Common myeloid progenitor, CD34-positive (primary cell): ENCODE measurements at regions not wholly inside any gene's neighbourhood (a gene's known extent, or its start where the extent isn't known, plus 50 kb on each side); places are given as distances from the start of the nearest gene placed in this dataset.
"Not testable (repeated sequence)": the region's sequence is repeated elsewhere in the genome, so short reads cannot be mapped to it uniquely, and the experiment has no call there.

Experiments
- CTCF ChIA-PET: fragments of 350-600 bp; sonication (Branson Sonifier 250); formaldehyde crosslinking; loops from one replicate; lab custom pipeline; 2021; ENCODE audit warnings: antibody characterized with exemption; lab: Charles Lee
- POLR2A ChIA-PET: fragments of 350-600 bp; sonication (Branson Sonifier 250); formaldehyde crosslinking; loops from one replicate; lab custom pipeline; 2021; ENCODE audit warnings: antibody characterized with exemption; lab: Charles Lee
- DNase-seq, 3 donors: peaks; one replicate each; pipeline versions ENCODE4 v3.0.0 to v3.0.0-alpha.2; 2013
- H3K27ac ChIP-seq, 2 experiments: 1 replicate in 1 of 2; 2 replicates in 1 of 2; pipeline ENCODE4 v1.7.0; 2013; ENCODE audit warnings: inconsistent platforms in 2 of 2, low read length in 2 of 2, mild to moderate bottlenecking in 2 of 2, low read depth in 1 of 2, moderate library complexity in 1 of 2; ENCODE audit not compliant: severe bottlenecking in 2 of 2, insufficient read depth in 1 of 2, poor library complexity in 1 of 2
- H3K27me3 ChIP-seq, 5 experiments: replicated peaks in 2 of 5; 1 replicate in 3 of 5; 2 replicates in 2 of 5; pipeline versions ENCODE4 v1.6.1 to v1.7.0; 2013; ENCODE audit warnings: low read length in 4 of 5, mild to moderate bottlenecking in 2 of 5, moderate library complexity in 2 of 5, inconsistent platforms in 1 of 5; ENCODE audit not compliant: insufficient read depth in 5 of 5, control insufficient read depth in 4 of 5
- H3K36me3 ChIP-seq, 4 experiments: 1 replicate in 2 of 4; 2 replicates in 2 of 4; pipeline versions ENCODE4 v1.6.1 to v1.7.0; 2013; ENCODE audit warnings: low read length in 3 of 4, control low read depth in 1 of 4, mild to moderate bottlenecking in 1 of 4; ENCODE audit not compliant: control insufficient read depth in 4 of 4, insufficient read depth in 4 of 4
- H3K4me1 ChIP-seq, 4 experiments: 1 replicate in 3 of 4; 2 replicates in 1 of 4; pipeline versions ENCODE4 v1.6.1 to v1.7.1; 2013; ENCODE audit warnings: low read length in 3 of 4, mild to moderate bottlenecking in 3 of 4, control low read depth in 1 of 4, inconsistent platforms in 1 of 4, moderate library complexity in 1 of 4; ENCODE audit not compliant: control insufficient read depth in 4 of 4, insufficient read depth in 4 of 4; ENCODE audit errors: control extremely low read depth in 1 of 4
- H3K4me3 ChIP-seq, 7 experiments: 1 replicate in 4 of 7; 2 replicates in 3 of 7; pipeline versions ENCODE4 v1.5.1 to v1.7.0; 2013; ENCODE audit warnings: mild to moderate bottlenecking in 7 of 7, low read length in 6 of 7, moderate library complexity in 6 of 7, inconsistent platforms in 2 of 7, low read depth in 2 of 7, control low read depth in 1 of 7; ENCODE audit not compliant: insufficient read depth in 4 of 7, control insufficient read depth in 1 of 7; ENCODE audit errors: extremely low read depth in 1 of 7
- H3K9me3 ChIP-seq, 5 experiments: 1 replicate in 4 of 5; 2 replicates in 1 of 5; pipeline versions ENCODE4 v1.6.1 to v1.7.1; 2013; ENCODE audit warnings: low read length in 4 of 5, mild to moderate bottlenecking in 2 of 5, inconsistent platforms in 1 of 5, low read depth in 1 of 5, moderate library complexity in 1 of 5; ENCODE audit not compliant: control insufficient read depth in 4 of 5, insufficient read depth in 2 of 5; ENCODE audit errors: control extremely low read depth in 1 of 5
- WGBS: methylation state at CpG from one replicate; pipeline ENCODE4 v1.1.5; 2013; ENCODE audit not compliant: insufficient coverage; 5-methylcytosine and 5-hydroxymethylcytosine counted together

DNA sequence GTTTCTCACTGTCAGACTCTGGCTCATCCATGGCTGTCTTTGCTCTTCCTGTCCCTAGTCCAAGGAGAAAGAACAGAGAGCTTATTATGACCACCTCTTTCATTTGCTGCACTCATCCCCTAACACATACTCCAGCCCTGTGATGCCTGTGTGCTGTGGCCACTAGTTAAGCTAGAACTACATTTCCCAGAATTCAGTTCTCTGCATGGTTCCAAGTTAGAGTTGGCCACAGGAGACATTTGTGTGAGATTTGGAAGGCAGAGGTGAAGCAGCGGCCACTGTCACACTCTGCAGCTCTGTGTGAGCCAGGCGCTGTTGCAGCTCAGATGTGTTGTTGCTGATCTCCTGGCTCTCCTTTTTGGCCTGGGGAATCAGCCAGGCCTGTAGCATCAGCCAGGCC lies 188.2 kb upstream of the ATP6AP2 start:
- Histone ChIP-seq H3K27me3 (no peaks in the 10 kb centered on the region), H3K4me1 (no peaks in the 10 kb centered on the region), H3K36me3 (no peaks in the 10 kb centered on the region), H3K4me3 (no peak overlapping the region), H3K27ac (no peak overlapping the region), H3K9me3 (peaks cover 0 to 10% (median 0%) of the 10 kb centered on the region in 5 experiments)
- ChIA-PET POLR2A (no interaction called here), CTCF (no interaction called here)
- 85% methylated on average over 2 of the region's 2 CpGs for WGBS
- DNase-seq: no peak

DNA sequence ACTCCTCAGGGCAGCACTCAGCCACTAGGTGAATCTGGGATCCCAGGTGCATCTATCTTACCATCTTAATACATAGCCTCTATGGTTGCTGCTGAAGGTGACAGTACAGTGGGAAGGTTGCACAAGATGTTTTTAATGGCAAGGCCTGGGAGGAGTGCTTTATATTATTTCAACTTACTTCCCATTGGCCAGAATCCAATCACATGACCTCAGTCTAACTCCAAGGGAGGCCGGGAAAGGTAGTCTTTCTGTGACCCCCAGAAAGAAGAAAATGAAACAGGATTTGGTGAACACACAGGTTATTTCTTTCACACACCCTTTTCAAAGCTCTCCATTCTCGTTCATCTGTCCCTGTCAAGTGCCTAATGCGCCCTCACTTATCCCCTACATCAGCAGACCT lies 189.1 kb upstream of the ATP6AP2 start:
- peaks cover 0 to 4% (median 0%) of the 10 kb centered on the region in 4 experiments for H3K4me1 ChIP-seq
- POLR2A ChIA-PET: no interaction called here
- no peaks in the 10 kb centered on the region for H3K36me3 ChIP-seq
- no peak overlapping the region for H3K4me3 ChIP-seq
- WGBS: 80% methylated on average over 1 of the region's 3 CpGs
- no peak for DNase-seq
- H3K9me3 ChIP-seq: peaks cover 0 to 4% (median 0%) of the 10 kb centered on the region in 5 experiments
- H3K27me3 ChIP-seq: no peaks in the 10 kb centered on the region
- H3K27ac ChIP-seq: no peak overlapping the region
- CTCF ChIA-PET: no interaction called here

DNA sequence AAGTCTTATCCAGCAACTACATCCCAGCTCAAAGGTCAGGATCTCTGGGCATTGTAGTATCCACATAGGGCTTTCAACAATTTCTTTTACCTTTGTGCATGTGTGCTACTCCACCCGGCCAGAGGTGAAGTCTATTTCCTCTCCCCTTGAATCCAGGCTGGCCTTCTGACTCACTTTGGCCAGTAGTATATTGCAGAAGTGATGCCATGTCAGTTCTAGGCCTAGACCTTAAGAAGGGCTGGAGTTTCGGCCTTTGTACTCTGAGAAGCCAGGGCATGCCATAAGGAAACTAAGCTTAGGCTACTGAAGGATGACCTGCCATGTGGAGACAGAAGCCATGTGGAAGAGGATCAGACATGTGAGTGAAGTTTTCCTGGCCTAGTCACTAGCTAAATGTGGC lies 191.2 kb upstream of the ATP6AP2 start:
- Histone ChIP-seq H3K27me3 (no peaks in the 10 kb centered on the region), H3K4me1 (peaks cover 0 to 17% (median 6%) of the 10 kb centered on the region in 4 experiments), H3K27ac (no peak overlapping the region), H3K9me3 (peaks cover 0 to 4% (median 0%) of the 10 kb centered on the region in 5 experiments), H3K36me3 (no peaks in the 10 kb centered on the region), H3K4me3 (no peak overlapping the region)
- POLR2A ChIA-PET: no interaction called here
- no peak for DNase-seq
- 89% methylated on average over 1 of the region's 2 CpGs for WGBS
- CTCF ChIA-PET: interaction anchor here (0.9 kb wide), 1 partner anchor 17 kb away, joined by 3 read pairs; no protein-coding TSS in a partner anchor

DNA sequence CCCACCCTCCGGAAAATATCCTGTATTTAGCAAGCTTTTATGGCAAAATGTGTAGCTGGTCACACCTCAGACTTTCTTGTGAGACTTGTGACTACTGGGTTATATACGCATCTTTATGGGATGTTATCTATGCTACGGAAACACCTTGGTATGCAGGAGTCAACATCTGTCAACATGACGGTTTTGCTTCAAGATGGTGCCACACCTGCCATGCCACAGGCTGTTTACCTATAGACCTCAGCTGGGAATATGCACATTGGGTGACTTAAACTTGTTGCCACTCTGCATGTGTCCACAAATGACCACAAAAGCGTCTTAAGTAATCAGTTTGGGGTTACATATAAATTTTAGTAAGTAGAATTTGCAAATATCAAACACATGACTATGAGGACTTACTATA lies 192.3 kb upstream of the ATP6AP2 start:
- 92% methylated on average over 4 of the region's 5 CpGs for WGBS
- DNase-seq: no peak
- no peak overlapping the region for H3K4me3 ChIP-seq
- POLR2A ChIA-PET: no interaction called here
- H3K9me3 ChIP-seq: peaks cover 0 to 4% (median 0%) of the 10 kb centered on the region in 5 experiments
- H3K4me1 ChIP-seq: peaks cover 0 to 17% (median 6%) of the 10 kb centered on the region in 4 experiments
- H3K36me3 ChIP-seq: no peaks in the 10 kb centered on the region
- CTCF ChIA-PET: no interaction called here
- H3K27ac ChIP-seq: no peak overlapping the region
- H3K27me3 ChIP-seq: no peaks in the 10 kb centered on the region

DNA sequence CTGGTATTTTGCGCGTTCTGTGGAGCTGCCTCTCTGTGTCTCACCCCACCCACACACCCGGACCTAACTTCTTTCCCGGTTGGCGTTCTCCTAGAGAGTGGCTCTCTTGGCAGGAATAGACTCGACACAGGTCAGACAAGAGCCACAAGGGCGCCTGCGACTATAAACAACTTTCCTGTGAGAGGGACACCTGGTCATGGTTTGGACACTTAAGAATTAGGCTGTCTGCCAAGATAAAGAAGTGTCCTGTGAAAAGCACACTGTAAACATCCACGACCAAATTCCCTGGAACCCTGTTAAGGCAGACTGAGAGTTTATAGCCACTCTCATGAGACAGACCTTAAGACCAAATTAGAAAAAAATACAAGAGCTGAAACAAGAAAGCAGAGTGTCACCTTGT lies 192.9 kb upstream of the ATP6AP2 start:
- POLR2A ChIA-PET, H3K36me3 ChIP-seq, CTCF ChIA-PET, H3K27ac ChIP-seq, H3K4me3 ChIP-seq, H3K9me3 ChIP-seq, H3K27me3 ChIP-seq, DNase-seq: not testable (repeated sequence)
- H3K4me1 ChIP-seq: peaks cover 0 to 17% (median 6%) of the 10 kb centered on the region in 4 experiments
- 96% methylated on average over 8 of the region's 9 CpGs for whole genome bisulfite sequencing

DNA sequence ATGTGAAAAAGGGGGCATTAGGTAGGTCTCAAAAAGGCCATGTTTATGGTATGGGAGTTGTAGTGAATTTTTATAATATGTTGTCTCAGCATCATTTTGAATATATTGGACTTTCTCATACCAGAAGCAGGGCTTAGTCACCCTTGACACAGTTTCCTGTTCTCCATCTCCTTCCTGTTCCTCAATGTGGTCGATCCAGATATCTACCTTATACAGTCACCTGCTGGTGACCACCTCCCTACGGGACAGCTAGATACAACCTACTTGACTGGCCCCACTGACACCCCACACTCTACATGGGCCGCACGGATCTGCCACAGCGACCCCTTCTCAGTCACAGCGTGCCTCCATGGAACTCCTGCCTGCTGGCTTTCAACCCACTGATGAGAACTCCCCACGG lies 193.5 kb upstream of the ATP6AP2 start:
- CTCF ChIA-PET, H3K27me3 ChIP-seq, H3K36me3 ChIP-seq, POLR2A ChIA-PET, H3K27ac ChIP-seq, H3K4me3 ChIP-seq, H3K9me3 ChIP-seq: not testable (repeated sequence)
- peak; percentile 48 to 90 (median 80) for DNase-seq
- peaks cover 0 to 17% (median 6%) of the 10 kb centered on the region in 4 experiments for H3K4me1 ChIP-seq
- 11% methylated on average over 2 of the region's 7 CpGs for WGBS

DNA sequence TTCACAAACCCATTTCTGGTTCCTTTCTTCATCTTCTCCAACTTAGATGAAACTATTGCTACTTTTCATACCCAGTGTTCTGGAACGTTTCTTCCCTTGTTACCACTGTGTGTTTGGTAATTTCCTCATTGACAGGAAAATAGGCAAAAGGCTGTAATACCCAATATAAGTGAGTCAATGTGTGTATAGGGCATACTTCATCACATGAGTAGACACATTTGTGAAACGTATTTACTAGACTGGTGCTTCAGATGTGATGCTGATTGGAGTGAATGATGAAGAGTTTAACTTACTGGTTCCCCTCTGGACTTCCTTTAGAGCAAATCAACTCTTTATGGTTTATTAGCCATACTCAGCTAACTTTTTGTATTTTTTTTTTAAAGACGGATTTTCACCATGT lies 195.1 kb upstream of the ATP6AP2 start:
- CTCF ChIA-PET: no interaction called here
- Histone ChIP-seq H3K27ac (no peak overlapping the region), H3K4me1 (peaks cover 0 to 23% (median 9%) of the 10 kb centered on the region in 4 experiments), H3K4me3 (no peak overlapping the region), H3K9me3 (peaks cover 0 to 2% (median 0%) of the 10 kb centered on the region in 5 experiments), H3K27me3 (no peaks in the 10 kb centered on the region), H3K36me3 (no peaks in the 10 kb centered on the region)
- no peak for DNase-seq
- 39% methylated on average over 2 of the region's 3 CpGs for WGBS
- POLR2A ChIA-PET: no interaction called here
